ENCODE measurements at regions not wholly inside any gene's neighbourhood (a gene's known extent, or its start where the extent isn't known, plus 50 kb on each side); places are given as distances from the start of the nearest gene placed in this dataset.
"Not testable (repeated sequence)": the region's sequence is repeated elsewhere in the genome, so short reads cannot be mapped to it uniquely, and the experiment has no call there.

- no peak overlapping the region for H3K4me3 Mint-ChIP-seq
- H3K27me3 Mint-ChIP-seq (ENCODE audit: low read depth), result peaks cover 11% of the 10 kb centered on the region
- DNase-seq (ENCODE audit: low spot score), result no peak
- peaks cover 21% of the 10 kb centered on the region for H3K9me3 Mint-ChIP-seq
- no peak for ATAC-seq
- peaks cover 6% of the 10 kb centered on the region for H3K4me1 Mint-ChIP-seq
- ChIA-PET CTCF (interaction anchor here (1.4 to 2.2 kb wide), 2 partner anchors 38 to 48 kb away, joined by 6 to 8 read pairs; no protein-coding TSS in a partner anchor), POLR2A (interaction anchor here (0.7 kb wide), 1 partner anchor 244 kb away, joined by 3 read pairs; no protein-coding TSS in a partner anchor)
- TF ChIP-seq AR (CRISPR knock-in tag; IDR thresholded peaks at IDR 0.05) (no peak), RELA (CRISPR knock-in tag; IDR thresholded peaks at IDR 0.05; ENCODE audit: borderline replicate concordance) (no peak), USF1 (CRISPR knock-in tag; IDR thresholded peaks at IDR 0.05) (no peak)
- no peak overlapping the region for H3K27ac Mint-ChIP-seq
- H3K36me3 Mint-ChIP-seq, result 0 out of 2 replicates have a peak, but pooled peaks cover 3% of the 10 kb centered on the region
These were observed 76.9 kb downstream of the LHX2 start for GRCh38 chr9:124088476-124088837.

- TF ChIP-seq ZNF512 (CRISPR knock-in tag; IDR thresholded peaks at IDR 0.05; ENCODE audit: borderline replicate concordance), result peak; percentile 83; the same call in 1 of the 2 replicates
- not testable (repeated sequence) for H3K4me3 Mint-ChIP-seq; DNase-seq (ENCODE audit: low spot score); H3K36me3 Mint-ChIP-seq; ATAC-seq; H3K27ac Mint-ChIP-seq; H3K4me1 Mint-ChIP-seq
- CTCF ChIA-PET, result interaction anchor here (0.6 to 2.2 kb wide), 4 partner anchors 37 to 524 kb away, joined by 3 to 8 read pairs (median 4); no protein-coding TSS in a partner anchor
- POLR2A ChIA-PET, result interaction anchor here (0.6 kb wide), 1 partner anchor 438 kb away, joined by 3 read pairs; no protein-coding TSS in a partner anchor
- peaks cover 21% of the 10 kb centered on the region for H3K9me3 Mint-ChIP-seq
- peaks cover 11% of the 10 kb centered on the region for H3K27me3 Mint-ChIP-seq (ENCODE audit: low read depth)
These were observed 78.3 kb downstream of the LHX2 start for GRCh38 chr9:124089631-124090488.

- no peak overlapping the region for H3K27ac Mint-ChIP-seq
- CTCF ChIA-PET, result no interaction called here
- H3K4me1 Mint-ChIP-seq, result no peaks in the 10 kb centered on the region
- no peak overlapping the region for H3K4me3 Mint-ChIP-seq
- no peaks in the 10 kb centered on the region for H3K9me3 Mint-ChIP-seq
- no peak for DNase-seq (ENCODE audit: low spot score)
- TF ChIP-seq HMGA2 (CRISPR knock-in tag; IDR thresholded peaks at IDR 0.05) (no peak), ZNF281 (CRISPR knock-in tag; IDR thresholded peaks at IDR 0.05) (no peak), FOXK1 (CRISPR knock-in tag; IDR thresholded peaks at IDR 0.05) (no peak)
- POLR2A ChIA-PET, result no interaction called here
- ATAC-seq, result no peak
- peaks cover 2% of the 10 kb centered on the region; the same call in 1 of the 2 replicates for H3K27me3 Mint-ChIP-seq (ENCODE audit: low read depth)
- no peaks in the 10 kb centered on the region for H3K36me3 Mint-ChIP-seq
These were observed 86.8 kb downstream of the LHX2 start for GRCh38 chr9:124098141-124098905.
